ENCODE measurements at regions not wholly inside any gene's neighbourhood (a gene's known extent, or its start where the extent isn't known, plus 50 kb on each side); places are given as distances from the start of the nearest gene placed in this dataset.

- ATAC-seq (ENCODE audit: low read depth) (no peak), DNase-seq (no peak)
- H3K27me3 Mint-ChIP-seq, result peaks cover 9% of the 10 kb centered on the region
- no peaks in the 10 kb centered on the region for H3K79me2 ChIP-seq (ENCODE audit: control insufficient read depth, insufficient read depth, low read length)
- intact Hi-C loops (cut with micrococcal nuclease), result no loop called here
- H3K4me1 ChIP-seq (ENCODE audit: control insufficient read depth in 2 of 2, insufficient read depth in 2 of 2, low read length in 2 of 2), result no peaks in the 10 kb centered on the region
- POLR2A ChIA-PET, result no interaction called here
- no peak overlapping the region for H3K9ac ChIP-seq (ENCODE audit: low read length)
- no peaks in the 10 kb centered on the region for H3K4me1 Mint-ChIP-seq
- H3K9me3 Mint-ChIP-seq (ENCODE audit: insufficient read depth), result no peaks in the 10 kb centered on the region
- no peak for TF ChIP-seq CTCF (IDR thresholded peaks at IDR 0.05)
- no peaks in the 10 kb centered on the region for H3K9me3 ChIP-seq (ENCODE audit: control extremely low read depth in 1 of 3, control insufficient read depth in 2 of 3, insufficient read depth in 1 of 3, low read length in 2 of 3)
- no peak overlapping the region for H3K4me2 ChIP-seq (replicated peaks; ENCODE audit: low read depth, low read length, poor library complexity, severe bottlenecking)
- H2AFZ ChIP-seq (ENCODE audit: insufficient read depth, low read depth, low read length, poor library complexity, severe bottlenecking), result no peak overlapping the region
- H3K4me3 Mint-ChIP-seq, result no peak overlapping the region
- no peak overlapping the region for H3K4me3 ChIP-seq (ENCODE audit: control extremely low read depth in 1 of 5, extremely low read depth in 1 of 5, insufficient read depth in 1 of 5, low read depth in 2 of 5, low read length in 4 of 5)
- CTCF ChIA-PET, result no interaction called here
- H3K27ac ChIP-seq (ENCODE audit: low read length in 2 of 2), result no peak overlapping the region
- H3K27me3 ChIP-seq (replicated peaks in 1 of 4; ENCODE audit: control extremely low read depth in 1 of 4, control insufficient read depth in 3 of 4, insufficient read depth in 4 of 4, low read length in 3 of 4), result peaks cover 0 to 5% (median 0%) of the 10 kb centered on the region in 4 experiments
- no peaks in the 10 kb centered on the region for H4K20me1 ChIP-seq (ENCODE audit: control insufficient read depth, insufficient read depth, low read length, poor library complexity, severe bottlenecking)
- 100% methylated on average over 2 of the region's 5 CpGs for WGBS (ENCODE audit: insufficient coverage)
- H3K27ac Mint-ChIP-seq, result no peak overlapping the region
- no peaks in the 10 kb centered on the region for H3K36me3 ChIP-seq (replicated peaks in 1 of 2; ENCODE audit: control extremely low read depth in 1 of 2, control insufficient read depth in 1 of 2, extremely low read depth in 1 of 2, insufficient read depth in 2 of 2, low read length in 1 of 2)
Measured at GRCh38 chr1:62373221-62373620, 54.0 kb upstream of the KANK4 start.

GRCh38 chr1:62377043-62377562, 57.9 kb upstream of the KANK4 start:
- TF ChIP-seq CTCF (IDR thresholded peaks at IDR 0.05) (no peak), EZH2 (IDR thresholded peaks at IDR 0.05; ENCODE audit: borderline replicate concordance, insufficient read depth, low read depth, low read length, poor library complexity, severe bottlenecking) (no peak)
- Histone ChIP-seq H3K4me2 (replicated peaks; ENCODE audit: low read depth, low read length, poor library complexity, severe bottlenecking) (no peak overlapping the region), H3K4me3 (ENCODE audit: control extremely low read depth in 1 of 5, extremely low read depth in 1 of 5, insufficient read depth in 1 of 5, low read depth in 2 of 5, low read length in 4 of 5) (no peak overlapping the region), H2AFZ (ENCODE audit: insufficient read depth, low read depth, low read length, poor library complexity, severe bottlenecking) (no peak overlapping the region), H3K27ac (ENCODE audit: low read length in 2 of 2) (no peak overlapping the region), H4K20me1 (ENCODE audit: control insufficient read depth, insufficient read depth, low read length, poor library complexity, severe bottlenecking) (no peaks in the 10 kb centered on the region), H3K36me3 (replicated peaks in 1 of 2; ENCODE audit: control extremely low read depth in 1 of 2, control insufficient read depth in 1 of 2, extremely low read depth in 1 of 2, insufficient read depth in 2 of 2, low read length in 1 of 2) (no peaks in the 10 kb centered on the region), H3K4me1 (ENCODE audit: control insufficient read depth in 2 of 2, insufficient read depth in 2 of 2, low read length in 2 of 2) (no peaks in the 10 kb centered on the region), H3K79me2 (ENCODE audit: control insufficient read depth, insufficient read depth, low read length) (no peaks in the 10 kb centered on the region), H3K9me3 (ENCODE audit: control extremely low read depth in 1 of 3, control insufficient read depth in 2 of 3, insufficient read depth in 1 of 3, low read length in 2 of 3) (no peaks in the 10 kb centered on the region), H3K9ac (ENCODE audit: low read length) (no peak overlapping the region), H3K27me3 (replicated peaks in 1 of 4; ENCODE audit: control extremely low read depth in 1 of 4, control insufficient read depth in 3 of 4, insufficient read depth in 4 of 4, low read length in 3 of 4) (no peaks in the 10 kb centered on the region)
- no peaks in the 10 kb centered on the region for H3K9me3 Mint-ChIP-seq (ENCODE audit: insufficient read depth)
- peaks cover 3% of the 10 kb centered on the region for H3K27me3 Mint-ChIP-seq
- DNase-seq (no peak), ATAC-seq (ENCODE audit: low read depth) (no peak)
- POLR2A ChIA-PET, result no interaction called here
- no peak overlapping the region for H3K27ac Mint-ChIP-seq
- H3K4me1 Mint-ChIP-seq, result no peaks in the 10 kb centered on the region
- CTCF ChIA-PET, result no interaction called here
- WGBS (ENCODE audit: insufficient coverage), result no CpG with 5 or more reads among the region's 3 CpGs
- intact Hi-C loops (cut with micrococcal nuclease), result no loop called here
- no peak overlapping the region for H3K4me3 Mint-ChIP-seq

Measured in B cell (primary cell).